HS-5 (cell line): ENCODE measurements at regions not wholly inside any gene's neighbourhood (a gene's known extent, or its start where the extent isn't known, plus 50 kb on each side); places are given as distances from the start of the nearest gene placed in this dataset.
"Not testable (repeated sequence)": the region's sequence is repeated elsewhere in the genome, so short reads cannot be mapped to it uniquely, and the experiment has no call there.

Experiments used
- DNase-seq: peaks from one replicate; pipeline ENCODE4 v3.0.0-alpha.2; 2012; ENCODE audit warnings: low read depth

DNA sequence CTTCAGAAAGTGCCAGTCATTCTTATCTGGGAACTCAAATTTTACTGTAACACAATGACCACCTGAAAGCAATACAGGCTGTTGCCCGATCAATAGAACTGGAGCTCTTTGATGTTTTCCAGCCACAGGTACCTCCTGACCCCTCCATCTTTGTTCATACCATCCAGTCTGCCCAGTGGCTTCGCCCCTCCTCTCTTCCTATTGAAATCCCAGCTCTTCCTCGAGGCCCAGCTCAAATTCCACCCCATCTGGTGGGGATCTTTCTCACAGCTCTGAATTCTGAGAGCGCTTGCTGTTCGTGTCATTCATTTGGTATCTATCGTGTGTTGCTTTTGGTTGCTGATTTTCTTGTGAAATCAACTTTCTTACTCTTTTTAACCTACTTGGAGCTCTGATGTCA is 87.9 kb upstream of the CNKSR3 start:
- no peak for DNase-seq

- no peak for DNase-seq
Observed at GRCh38 chr6:154602296-154602695, 91.8 kb upstream of the CNKSR3 start.

- no peak for DNase-seq
Observed at GRCh38 chr6:154602708-154603107, 92.2 kb upstream of the CNKSR3 start.

DNA sequence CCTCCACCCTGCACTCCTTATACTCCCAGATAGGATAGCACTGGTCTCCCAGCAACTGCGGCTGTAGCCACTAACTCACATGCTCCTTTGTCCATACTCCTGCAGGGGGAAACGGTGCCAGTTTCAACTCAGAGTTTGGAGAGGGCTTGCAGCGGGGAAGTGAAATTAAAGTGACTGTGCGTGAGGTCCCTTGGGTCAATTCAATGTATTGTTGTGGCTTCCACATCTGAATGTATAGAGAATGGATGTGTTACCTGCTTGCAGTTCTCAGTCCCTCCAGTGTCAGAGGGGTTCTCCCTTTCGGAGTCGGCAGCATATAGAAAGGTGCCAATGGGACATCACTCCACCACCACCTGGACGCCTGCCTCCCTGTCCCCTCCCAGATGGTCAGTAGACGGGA is 93.6 kb upstream of the CNKSR3 start:
- no peak for DNase-seq

DNA sequence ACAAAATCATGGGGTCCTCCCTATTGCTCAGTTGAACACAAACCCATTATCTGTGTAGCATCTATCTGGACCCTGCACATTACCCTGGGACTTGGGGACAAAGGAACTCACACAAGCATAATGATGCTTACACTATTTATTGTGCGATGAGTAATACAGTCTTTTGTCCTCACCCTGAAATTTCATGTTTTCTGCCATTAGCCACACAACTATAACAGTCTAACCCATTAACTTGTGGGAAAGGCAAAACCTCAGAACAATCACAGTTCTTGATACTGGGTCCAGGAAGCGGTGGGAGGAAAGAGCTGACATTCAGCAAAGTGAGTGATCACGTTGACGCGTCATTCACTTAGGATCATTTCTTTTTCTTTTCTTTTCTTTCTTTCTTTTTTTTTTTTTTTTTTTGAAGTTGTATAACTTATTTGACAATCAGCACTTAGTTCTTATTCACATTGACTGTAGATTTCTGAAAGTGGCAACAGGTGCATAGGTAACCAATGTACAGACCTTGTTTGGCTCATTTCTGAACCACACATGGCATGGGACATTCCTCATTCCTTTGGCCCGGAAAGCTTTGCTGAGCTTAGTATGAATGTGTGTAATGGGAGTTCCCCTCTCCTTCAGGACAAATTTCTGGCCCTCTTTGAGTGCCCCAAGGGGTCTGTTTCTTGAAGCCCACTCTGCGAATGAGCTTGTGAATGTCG is 94.8 kb upstream of the CNKSR3 start:
- no peak for DNase-seq

DNA sequence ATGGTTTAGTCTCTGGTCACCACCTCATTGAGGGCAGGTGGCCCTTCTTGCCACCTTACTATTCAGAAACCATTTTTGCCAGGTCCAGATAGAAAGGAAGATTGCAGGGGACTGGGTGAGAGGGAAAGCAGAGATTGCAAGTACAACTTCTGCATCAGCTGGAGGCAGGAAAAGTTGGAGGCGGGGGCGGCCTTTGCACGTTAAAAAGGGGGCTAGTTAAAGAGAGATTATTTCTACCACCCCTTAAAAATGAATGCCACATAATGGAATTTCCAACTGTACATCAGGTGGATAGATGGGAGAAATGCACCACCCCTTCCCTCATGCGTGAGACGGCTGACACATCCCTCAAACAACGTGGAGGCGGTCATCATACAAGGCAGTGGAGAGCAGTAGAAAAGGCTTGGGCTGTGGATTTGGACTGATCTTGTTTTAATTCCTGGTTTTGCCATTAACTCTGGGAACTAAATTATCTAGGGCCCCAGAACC is 95.4 kb upstream of the CNKSR3 start:
- no peak for DNase-seq

DNA sequence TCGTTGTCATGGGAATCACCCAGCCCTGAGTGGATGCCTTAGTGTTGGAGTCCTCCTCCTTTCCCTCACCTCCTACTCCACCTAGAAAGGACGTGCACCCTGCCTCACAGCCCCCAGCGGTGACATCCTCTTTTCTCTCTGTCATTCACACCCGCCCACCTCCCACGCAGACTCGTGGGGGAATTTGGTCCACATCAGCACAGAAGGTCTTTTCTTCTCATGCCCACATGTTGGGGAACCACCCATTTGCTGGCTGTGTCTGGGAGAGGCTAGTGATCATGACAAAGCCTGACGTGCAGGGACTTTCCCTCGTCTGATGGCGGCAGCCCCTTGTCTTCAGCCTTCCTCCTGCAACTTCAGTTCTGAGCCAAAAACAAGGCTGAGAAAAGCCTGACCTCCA is 96.0 kb upstream of the CNKSR3 start:
- DNase-seq = no peak

- no peak for DNase-seq
Observed at GRCh38 chr6:154606860-154607259, 96.4 kb upstream of the CNKSR3 start.

DNA sequence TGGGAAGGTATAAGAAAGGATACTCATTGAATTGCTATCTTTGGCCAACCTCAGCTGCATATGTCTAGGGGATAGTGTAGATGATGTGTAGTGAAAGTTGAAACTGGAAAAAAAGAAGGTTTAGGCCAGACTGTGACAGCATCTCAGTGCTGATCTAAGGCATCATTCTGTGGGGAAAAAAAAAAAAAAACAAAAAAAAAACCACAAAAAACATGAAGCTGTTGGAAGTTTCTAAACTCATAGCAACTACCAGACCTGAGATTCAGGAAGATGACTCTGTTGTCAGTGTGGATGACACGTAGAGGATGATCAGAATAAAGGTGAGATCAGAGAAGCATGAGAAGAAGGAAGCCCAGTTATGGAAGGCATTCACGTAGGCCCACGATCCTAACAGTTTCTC is 100.8 kb upstream of the CNKSR3 start:
- DNase-seq = no peak

DNA sequence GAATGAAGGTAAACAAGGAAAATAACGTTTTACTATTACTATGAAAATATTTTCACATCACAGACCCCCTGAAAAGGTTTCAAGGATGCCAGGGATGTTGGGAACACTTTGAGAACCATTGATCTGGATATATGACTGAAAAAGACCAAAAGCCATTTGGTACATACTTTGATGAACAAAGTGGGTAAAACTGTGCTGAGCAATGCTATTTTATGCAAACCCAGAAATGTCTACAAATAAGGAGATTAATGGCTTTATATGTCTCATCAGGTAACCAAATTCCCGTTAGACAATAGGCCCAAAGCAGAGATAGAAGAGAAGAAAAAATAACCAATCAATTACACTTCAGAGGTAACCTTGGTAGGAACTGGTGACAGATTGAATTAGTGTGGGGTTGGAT is 101.4 kb upstream of the CNKSR3 start:
- DNase-seq = no peak

DNA sequence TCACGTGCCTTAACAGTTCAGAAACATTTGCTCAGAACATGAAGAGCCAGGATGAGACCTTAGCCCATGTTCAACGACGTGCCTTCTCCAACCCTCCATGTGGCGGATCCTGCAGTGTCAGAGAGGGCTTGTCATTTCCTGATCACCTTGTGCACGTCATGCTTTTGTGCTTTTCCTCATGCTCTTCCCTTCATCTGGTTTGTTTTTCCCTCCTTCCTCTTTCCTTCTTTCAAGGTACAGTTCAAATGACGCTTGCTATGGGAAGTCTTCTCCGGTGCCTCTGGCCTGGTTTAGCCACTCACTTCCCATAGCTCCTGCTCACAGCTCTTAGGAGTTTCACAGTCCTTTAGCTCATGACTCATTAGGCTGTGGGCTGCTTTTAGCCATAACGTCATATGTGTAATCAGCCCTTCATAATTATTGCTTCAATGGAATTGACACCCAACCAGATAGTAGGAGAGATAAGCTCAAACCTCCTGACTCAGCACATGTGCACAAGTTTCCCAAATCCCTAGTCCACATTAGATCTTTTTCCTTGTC is 102.7 kb upstream of the CNKSR3 start:
- peak; percentile 60 for DNase-seq

DNA sequence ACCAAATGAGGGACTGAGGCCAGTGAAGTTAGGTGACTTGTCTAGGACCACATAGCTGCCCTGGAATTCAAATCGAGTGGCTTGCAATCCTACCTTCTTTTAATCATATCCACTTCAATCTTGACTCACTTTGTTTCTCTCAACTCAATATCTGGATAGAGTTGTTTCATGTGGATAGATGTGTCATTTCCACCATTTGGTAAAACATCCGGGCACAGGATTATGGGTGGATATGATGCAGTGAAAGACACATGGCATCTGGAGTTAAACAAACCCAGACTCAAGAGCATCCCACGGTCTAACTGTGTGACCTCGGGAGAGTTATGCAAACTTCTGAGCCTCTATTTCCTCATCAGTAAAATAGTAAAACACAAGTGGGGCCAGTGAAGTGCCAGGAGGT is 103.6 kb upstream of the CNKSR3 start:
- peak; percentile 48 for DNase-seq

DNA sequence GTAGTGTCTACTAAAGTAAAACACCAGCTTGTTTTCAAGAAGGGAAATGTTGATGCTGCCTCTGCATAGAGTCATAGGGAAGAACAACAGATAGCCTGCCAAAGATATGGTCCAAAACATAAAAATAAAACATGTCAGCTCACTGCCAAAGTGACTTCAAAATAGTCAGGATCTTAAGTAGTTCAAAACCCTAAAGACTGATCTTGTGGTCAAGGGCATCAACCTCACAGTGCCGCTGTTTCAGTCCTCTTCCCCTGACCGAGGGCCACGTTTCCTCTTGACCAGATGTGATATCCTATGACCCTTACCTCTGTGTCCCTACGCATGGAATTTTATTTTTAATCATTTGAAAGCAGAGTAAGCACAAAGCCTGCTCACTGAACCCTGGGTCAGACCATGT is 104.2 kb upstream of the CNKSR3 start:
- no peak for DNase-seq

DNA sequence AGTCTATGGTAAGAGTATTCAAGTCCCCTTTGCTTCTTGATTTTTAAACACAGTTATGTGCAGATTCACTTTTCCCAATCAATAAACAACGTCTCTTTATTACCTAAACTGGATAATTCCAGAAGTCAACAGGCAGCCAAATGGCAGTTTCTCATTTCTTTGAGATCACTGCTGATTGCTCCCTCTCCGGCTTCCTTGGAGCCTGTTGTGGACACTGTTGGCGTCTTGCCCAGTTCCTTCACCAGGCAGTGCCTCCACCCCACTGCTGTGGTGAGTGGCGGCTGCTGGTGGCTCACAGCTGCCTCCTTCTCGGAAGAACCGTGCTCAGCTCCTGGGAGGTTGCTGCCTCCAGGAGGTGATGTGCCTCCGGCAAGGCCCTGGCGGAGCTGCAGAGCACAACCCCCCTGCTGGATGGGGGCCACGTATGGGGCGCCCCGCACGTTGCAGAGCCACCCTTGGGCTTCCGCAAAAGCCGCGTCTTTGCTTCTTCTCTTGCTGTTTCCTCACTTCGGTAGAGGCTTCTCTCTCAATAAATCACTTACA is 105.1 kb upstream of the CNKSR3 start:
- no peak for DNase-seq

- DNase-seq = no peak
Observed at GRCh38 chr6:154617175-154617574, 106.7 kb upstream of the CNKSR3 start.

- no peak for DNase-seq
Observed at GRCh38 chr6:154619146-154619545, 108.7 kb upstream of the CNKSR3 start.

DNA sequence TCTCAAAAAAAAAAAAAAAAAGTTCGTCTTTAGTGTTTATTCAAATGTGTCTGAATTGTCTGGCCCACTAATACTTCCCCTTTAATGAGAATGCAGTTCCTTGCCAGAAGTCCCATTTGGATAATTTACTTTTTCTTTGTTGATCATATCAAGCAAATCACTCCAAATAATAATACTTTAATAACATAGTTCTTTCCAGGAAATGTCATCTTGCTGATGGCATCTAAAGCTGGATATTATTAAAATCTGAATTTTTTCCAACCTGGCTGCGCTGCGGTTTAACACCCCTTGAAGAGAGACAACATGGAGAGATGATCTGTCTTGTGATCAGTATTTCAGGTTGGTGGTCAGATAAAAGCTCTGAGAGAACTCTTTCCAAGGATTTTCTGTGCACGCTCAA is 111.2 kb upstream of the CNKSR3 start:
- DNase-seq = no peak

GRCh38 chr6:154622618-154623336 is 110.4 kb upstream of the SCAF8 start:
- DNase-seq = no peak

GRCh38 chr6:154623391-154623790 is 109.8 kb upstream of the SCAF8 start:
- no peak for DNase-seq

DNA sequence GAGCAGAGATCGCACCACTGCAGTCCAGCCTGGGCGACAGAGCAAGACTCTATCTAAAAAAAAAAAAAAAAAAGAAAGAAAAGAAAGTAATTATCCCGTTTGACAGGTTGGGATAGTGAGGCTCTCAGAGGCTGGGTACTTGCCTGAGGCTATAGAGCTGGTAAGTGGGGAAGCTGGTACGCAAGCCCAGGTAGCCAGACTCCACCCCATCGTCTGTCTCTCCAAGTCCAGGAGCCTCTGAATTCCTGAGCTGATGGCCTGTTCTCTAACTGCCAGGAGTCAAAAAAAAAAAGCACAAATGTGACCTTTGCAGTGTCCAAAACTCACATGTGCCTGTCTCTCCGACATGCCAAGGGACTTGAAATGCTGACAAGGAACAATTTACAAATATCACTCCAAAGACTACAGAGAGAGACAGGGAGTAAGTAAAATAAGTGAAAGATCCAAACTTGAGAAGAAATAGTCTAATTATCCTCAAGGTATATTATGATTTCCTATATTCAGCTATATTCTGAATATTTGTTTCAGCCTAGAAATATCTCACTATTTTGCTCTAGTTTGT is 109.1 kb upstream of the SCAF8 start:
- no peak for DNase-seq

DNA sequence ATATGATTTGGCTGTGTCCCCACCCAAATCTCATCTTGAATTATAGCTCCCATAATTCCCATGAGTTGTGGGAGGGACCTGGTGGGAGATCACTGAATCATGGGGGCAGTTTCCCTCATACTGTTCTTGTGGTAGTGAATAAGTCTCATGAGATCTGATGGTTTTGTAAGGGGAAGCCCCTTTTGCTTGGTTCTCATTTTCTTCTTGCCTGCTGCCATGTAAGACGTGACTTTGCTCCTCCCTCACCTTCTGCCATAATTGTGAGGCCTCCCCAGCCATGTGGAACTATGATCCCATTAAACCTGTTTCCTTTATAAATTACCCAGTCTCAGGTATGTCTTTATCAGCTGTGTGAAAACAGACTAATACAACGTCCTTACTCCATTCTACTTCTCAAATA is 108.5 kb upstream of the SCAF8 start:
- DNase-seq = not testable (repeated sequence)

GRCh38 chr6:154625721-154626120 is 107.5 kb upstream of the SCAF8 start:
- no peak for DNase-seq

DNA sequence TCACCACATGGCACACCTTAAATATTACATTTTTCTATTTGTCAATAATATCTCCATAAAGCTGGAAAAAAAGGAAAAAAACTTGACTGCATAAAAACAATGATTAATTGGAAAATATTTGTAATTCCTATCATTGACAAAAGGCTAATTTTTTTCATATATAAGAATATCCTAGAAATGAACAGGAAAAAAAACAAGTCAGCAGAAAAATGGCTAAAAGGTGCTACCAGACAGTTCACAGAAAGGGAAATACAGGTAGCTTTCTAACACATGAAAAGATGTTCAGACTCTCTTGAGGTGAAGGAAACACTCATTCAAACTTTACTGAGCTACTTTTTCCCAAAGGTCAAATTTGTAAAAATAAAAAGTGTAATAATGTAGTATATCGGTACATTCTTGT is 104.1 kb upstream of the SCAF8 start:
- DNase-seq = no peak
